ENCODE measurements at regions not wholly inside any gene's neighbourhood (a gene's known extent, or its start where the extent isn't known, plus 50 kb on each side); places are given as distances from the start of the nearest gene placed in this dataset.

GRCh38 chr2:217285926-217286325 is 426.1 kb upstream of the TNP1 start:
- DNase-seq (ENCODE audit: low read depth in 1 of 2, low spot score in 1 of 2): no peak

GRCh38 chr2:217283460-217283859 is 423.6 kb upstream of the TNP1 start:
- no peak for DNase-seq (ENCODE audit: low read depth in 1 of 2, low spot score in 1 of 2)

DNA sequence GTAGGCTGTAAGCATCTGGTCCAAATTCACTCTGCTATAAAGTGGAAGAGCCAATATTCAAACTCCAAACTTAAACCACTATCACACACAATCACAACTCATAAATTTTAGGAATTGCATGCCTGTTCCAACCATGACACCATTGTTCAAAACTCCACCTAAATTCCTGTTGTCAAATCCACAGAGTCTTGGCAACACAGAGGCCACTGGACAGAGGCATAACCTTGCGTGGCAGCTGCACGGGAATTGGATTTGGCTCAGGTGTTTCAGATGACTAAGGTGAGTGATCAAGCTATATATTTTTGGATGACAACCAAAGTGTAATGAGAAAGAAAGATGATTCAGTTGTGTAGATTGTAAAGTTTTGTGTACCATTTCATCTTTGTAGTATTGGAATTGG is 422.7 kb upstream of the TNP1 start:
- DNase-seq (ENCODE audit: low read depth in 1 of 2, low spot score in 1 of 2): no peak

DNA sequence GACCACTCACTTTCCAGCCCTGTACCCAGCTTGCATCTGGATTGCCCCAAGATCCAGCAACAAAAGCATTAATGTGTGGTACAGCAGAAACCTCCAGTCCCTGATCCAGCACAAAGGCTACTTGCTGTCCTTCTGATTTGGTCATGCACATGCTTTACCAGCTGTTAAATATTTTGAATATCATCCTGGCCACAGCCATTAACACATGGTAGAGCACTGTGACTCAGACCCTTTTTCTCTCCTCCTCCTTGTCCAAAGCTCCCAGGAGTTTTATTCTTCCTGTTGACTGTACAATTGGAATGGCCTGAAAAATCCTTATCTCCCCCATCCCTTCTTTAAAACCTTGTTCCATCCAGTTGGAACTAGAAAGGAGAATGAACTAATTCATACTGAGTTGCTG is 419.7 kb upstream of the TNP1 start:
- DNase-seq (ENCODE audit: low read depth in 1 of 2, low spot score in 1 of 2): no peak

DNA sequence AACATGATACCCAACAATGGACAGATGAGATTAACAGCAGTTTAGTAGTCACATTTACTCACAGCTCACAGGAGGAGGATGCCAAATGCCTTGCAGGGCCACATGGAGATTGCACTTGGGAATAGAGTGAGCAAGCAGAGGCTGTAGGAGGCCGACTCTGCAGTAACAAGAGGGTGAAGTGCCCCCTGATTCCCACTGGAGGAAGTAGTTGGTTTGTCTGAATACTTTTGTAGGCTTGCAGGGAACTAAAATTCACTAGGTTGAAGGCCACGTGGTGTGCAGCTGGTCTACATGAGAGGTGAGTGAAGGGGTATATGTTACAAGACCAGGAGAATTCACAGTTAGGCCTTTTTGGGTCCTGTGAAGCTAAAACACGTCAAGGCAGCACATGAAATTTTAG is 419.3 kb upstream of the TNP1 start:
- no peak for DNase-seq (ENCODE audit: low read depth in 1 of 2, low spot score in 1 of 2)

- DNase-seq (ENCODE audit: low read depth in 1 of 2, low spot score in 1 of 2): no peak
Observed at GRCh38 chr2:217277646-217278398, 418.0 kb upstream of the TNP1 start.

- no peak for DNase-seq (ENCODE audit: low read depth in 1 of 2, low spot score in 1 of 2)
Observed at GRCh38 chr2:217276433-217276832, 416.6 kb upstream of the TNP1 start.

GRCh38 chr2:217275091-217275490 is 415.2 kb upstream of the TNP1 start:
- DNase-seq (ENCODE audit: low read depth in 1 of 2, low spot score in 1 of 2): no peak

- DNase-seq (ENCODE audit: low read depth in 1 of 2, low spot score in 1 of 2): no peak
Observed at GRCh38 chr2:217274578-217274977, 414.7 kb upstream of the TNP1 start.

DNA sequence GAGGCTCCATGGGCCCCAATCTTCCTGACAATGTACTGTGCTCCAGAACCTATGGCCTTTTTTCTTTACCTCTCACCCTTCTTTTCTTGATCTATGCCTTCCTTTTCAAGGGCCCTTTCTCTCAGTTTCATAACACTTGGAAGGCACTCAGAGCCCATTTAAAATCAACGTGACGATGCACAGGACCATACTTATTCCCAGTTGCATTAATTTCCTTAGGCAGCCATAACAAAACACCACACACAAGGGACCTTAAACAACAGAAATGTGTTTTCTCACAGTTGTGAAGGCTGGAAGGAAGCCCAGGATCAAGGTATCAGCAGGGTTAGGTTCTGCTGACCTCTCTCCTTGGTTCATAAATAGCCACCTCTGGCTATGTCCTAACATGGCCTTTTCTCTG is 414.0 kb upstream of the TNP1 start:
- no peak for DNase-seq (ENCODE audit: low read depth in 1 of 2, low spot score in 1 of 2)

DNA sequence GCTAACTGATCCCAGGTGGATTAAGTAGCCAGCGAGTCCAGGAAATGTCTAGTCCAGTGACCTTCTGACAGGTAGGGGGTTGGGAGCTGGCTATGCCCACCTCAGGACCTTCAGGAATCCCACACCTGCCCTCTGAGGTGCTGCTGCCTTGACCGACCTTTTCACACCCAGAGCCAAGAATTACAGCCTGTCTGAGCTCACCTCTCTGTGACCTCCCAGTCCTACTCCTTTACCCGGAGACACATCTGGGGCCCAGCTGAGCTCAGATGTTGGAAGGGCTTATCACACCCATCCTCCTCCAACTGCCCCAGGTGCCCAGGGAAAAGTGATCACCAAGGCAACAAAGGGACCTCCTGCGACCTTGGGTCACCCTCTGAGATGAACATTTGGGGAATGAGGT is 413.3 kb upstream of the TNP1 start:
- DNase-seq (ENCODE audit: low read depth in 1 of 2, low spot score in 1 of 2): no peak

GRCh38 chr2:217271813-217272212 is 411.9 kb upstream of the TNP1 start:
- no peak for DNase-seq (ENCODE audit: low read depth in 1 of 2, low spot score in 1 of 2)

- DNase-seq (ENCODE audit: low read depth in 1 of 2, low spot score in 1 of 2): no peak
Observed at GRCh38 chr2:217270485-217271121, 410.7 kb upstream of the TNP1 start.

- DNase-seq (ENCODE audit: low read depth in 1 of 2, low spot score in 1 of 2): no peak
Observed at GRCh38 chr2:217269701-217270484, 410.0 kb upstream of the TNP1 start.

- no peak for DNase-seq (ENCODE audit: low read depth in 1 of 2, low spot score in 1 of 2)
Observed at GRCh38 chr2:217268978-217269377, 409.1 kb upstream of the TNP1 start.

DNA sequence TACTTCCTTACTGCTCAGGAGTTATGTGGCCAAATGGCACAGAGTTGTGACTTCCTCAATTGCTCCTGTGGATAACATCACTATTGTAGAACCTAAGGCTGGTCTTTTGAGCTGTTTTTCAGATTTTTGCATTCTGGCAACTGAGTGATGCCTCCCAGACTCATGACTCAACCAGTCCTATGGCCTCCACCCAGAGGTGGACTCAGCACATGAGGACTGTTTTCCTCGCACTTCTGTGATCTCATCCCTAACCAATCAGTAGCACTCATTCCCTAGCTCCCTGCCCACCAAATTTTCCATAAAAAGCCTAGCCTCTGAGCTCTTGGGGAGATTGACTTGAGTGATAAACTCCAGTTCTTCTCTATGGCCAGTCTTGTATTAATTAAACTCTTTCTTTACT is 407.9 kb upstream of the TNP1 start:
- DNase-seq (ENCODE audit: low read depth in 1 of 2, low spot score in 1 of 2): no peak

- no peak for DNase-seq (ENCODE audit: low read depth in 1 of 2, low spot score in 1 of 2)
Observed at GRCh38 chr2:217263756-217264155, 403.9 kb upstream of the TNP1 start.

DNA sequence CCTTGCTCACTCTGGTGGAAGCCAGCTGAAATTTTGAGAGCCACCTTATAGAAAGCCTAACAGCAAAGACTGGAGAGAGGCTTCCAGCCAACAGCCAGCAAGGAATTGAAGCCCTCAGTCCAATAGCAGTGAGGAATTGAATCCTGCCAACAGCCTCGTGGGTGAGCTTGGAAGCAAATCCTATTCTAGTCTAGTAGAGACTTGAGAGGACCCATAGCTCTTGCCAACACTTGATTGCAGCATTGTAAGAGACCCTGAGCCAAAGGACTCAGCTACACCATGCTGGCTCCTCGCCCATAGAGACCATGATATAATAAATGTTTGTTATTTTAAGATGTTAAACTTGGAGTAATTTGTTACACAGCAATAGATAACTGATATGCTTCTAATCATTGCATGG is 403.0 kb upstream of the TNP1 start:
- no peak for DNase-seq (ENCODE audit: low read depth in 1 of 2, low spot score in 1 of 2)

DNA sequence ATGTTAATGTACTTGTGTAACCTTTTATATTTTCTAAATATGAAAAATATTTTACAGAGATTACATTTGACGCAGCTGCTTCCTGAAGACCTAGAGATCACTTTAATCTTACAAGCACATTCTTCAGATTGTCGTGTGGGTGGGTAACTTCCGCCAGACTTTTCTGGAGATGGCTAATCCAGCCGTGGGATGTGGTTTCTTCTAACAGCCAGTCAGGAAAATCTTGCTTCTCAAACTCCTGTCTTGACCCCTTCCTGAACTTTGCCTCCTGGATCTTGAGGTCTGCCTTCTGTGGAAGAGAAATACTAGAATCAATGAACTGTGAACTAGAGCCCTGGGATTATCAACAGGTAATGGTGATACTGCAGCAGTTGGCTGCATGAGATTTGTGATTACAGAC is 401.6 kb upstream of the TNP1 start:
- DNase-seq (ENCODE audit: low read depth in 1 of 2, low spot score in 1 of 2): no peak

- DNase-seq (ENCODE audit: low read depth in 1 of 2, low spot score in 1 of 2): no peak
Observed at GRCh38 chr2:217260441-217261115, 400.7 kb upstream of the TNP1 start.

DNA sequence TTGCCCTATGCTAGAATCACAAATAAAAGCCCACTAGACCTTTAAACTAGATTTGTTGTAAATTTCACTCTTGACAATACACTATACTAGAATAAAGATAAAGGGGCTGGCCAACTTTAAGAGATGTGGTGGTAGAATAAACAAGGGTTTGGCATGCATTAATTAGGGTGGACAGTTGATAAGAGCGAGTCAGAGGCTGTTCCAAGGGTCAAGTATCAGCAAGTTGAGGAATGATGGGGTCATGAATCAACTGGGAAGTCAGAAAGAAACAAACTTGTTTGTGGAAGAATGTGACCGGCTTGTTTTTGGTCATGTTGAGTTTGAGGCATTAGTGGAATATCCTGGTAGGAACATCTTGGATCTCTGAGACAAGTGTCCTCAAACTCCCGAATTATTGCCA is 398.3 kb upstream of the TNP1 start:
- DNase-seq (ENCODE audit: low read depth in 1 of 2, low spot score in 1 of 2): no peak

GRCh38 chr2:217256251-217256650 is 396.4 kb upstream of the TNP1 start:
- DNase-seq (ENCODE audit: low read depth in 1 of 2, low spot score in 1 of 2): no peak

All from activated CD4-positive, alpha-beta T cell treated with anti-CD3 and anti-CD28 coated beads, Interleukin-2, amount 50 U/mL, for 24 hours (primary cell).